T-cell (primary cell): ENCODE measurements at regions not wholly inside any gene's neighbourhood (a gene's known extent, or its start where the extent isn't known, plus 50 kb on each side); places are given as distances from the start of the nearest gene placed in this dataset.

Experiments used
- ATAC-seq, 4 experiments: fragments of 200-7000 bp in 3 of 4; fragments of 150-1000 bp in 1 of 4; cut with Tn5 transposase; replicated peaks in 1 of 4; 1 replicate in 3 of 4; 2 replicates in 1 of 4; pipeline ENCODE4 v1.10.0; 2021; ENCODE audit warnings: moderate library complexity in 3 of 4, mild to moderate bottlenecking in 2 of 4, moderate number of reproducible peaks in 1 of 4
- CTCF ChIA-PET, 2 donors: fragments of 300-600 bp; sonication (Branson Sonifier 250); formaldehyde crosslinking; loops; one replicate each; lab custom pipeline; 2022; ENCODE audit warnings: antibody characterized with exemption in 2 of 2; lab: Charles Lee
- POLR2A ChIA-PET, 2 donors: fragments of 300-600 bp; sonication (Branson Sonifier 250); formaldehyde crosslinking; loops; one replicate each; lab custom pipeline; 2022; ENCODE audit warnings: antibody characterized with exemption in 2 of 2; lab: Charles Lee
- DNase-seq, 35 experiments: peaks; one replicate each; pipeline versions ENCODE4 v3.0.0 to v3.0.0-alpha.2; 2013 to 2023
- H3K27ac ChIP-seq: one replicate; pipeline ENCODE4 v1.5.1; 2013; ENCODE audit warnings: low read length
- H3K27me3 ChIP-seq, 2 experiments: replicated peaks in 1 of 2; 1 replicate in 1 of 2; 2 replicates in 1 of 2; pipeline versions ENCODE4 v1.6.1 to v1.7.0; 2013; ENCODE audit warnings: low read length in 1 of 2, mixed read lengths in 1 of 2; ENCODE audit not compliant: control insufficient read depth in 2 of 2, insufficient read depth in 2 of 2; ENCODE audit errors: extremely low read depth in 1 of 2
- H3K36me3 ChIP-seq, 2 donors: 1 replicate in 1 of 2; 2 replicates in 1 of 2; pipeline versions ENCODE4 v1.6.1 to v1.7.0; 2013; ENCODE audit warnings: low read length in 1 of 2; ENCODE audit not compliant: control insufficient read depth in 2 of 2, insufficient read depth in 1 of 2; ENCODE audit errors: extremely low read depth in 1 of 2
- H3K4me1 ChIP-seq, 2 experiments: 1 replicate in 1 of 2; 2 replicates in 1 of 2; pipeline versions ENCODE4 v1.6.1 to v1.7.0; 2013; ENCODE audit warnings: low read length in 2 of 2, mixed read lengths in 1 of 2; ENCODE audit not compliant: insufficient read depth in 2 of 2, control insufficient read depth in 1 of 2; ENCODE audit errors: extremely low read depth in 1 of 2
- H3K4me3 ChIP-seq, 2 donors: 1 replicate in 1 of 2; 2 replicates in 1 of 2; pipeline versions ENCODE4 v1.5.1 to v1.7.0; 2013; ENCODE audit warnings: mild to moderate bottlenecking in 2 of 2, low read length in 1 of 2, moderate library complexity in 1 of 2; ENCODE audit not compliant: control insufficient read depth in 1 of 2; ENCODE audit errors: extremely low read depth in 1 of 2
- H3K9me3 ChIP-seq: 2 replicates; pipeline ENCODE4 v1.7.0; 2013
- H3K27ac Mint-ChIP-seq, 2 donors: one replicate each; pipeline ENCODE4 v1.8.0; 2020 to 2021; ENCODE audit warnings: mild to moderate bottlenecking in 2 of 2, mixed read lengths in 2 of 2
- H3K27me3 Mint-ChIP-seq, 2 donors: one replicate each; pipeline ENCODE4 v1.8.0; 2021 to 2022; ENCODE audit warnings: mixed read lengths in 2 of 2
- H3K36me3 Mint-ChIP-seq: one replicate; pipeline ENCODE4 v1.8.0; 2021; ENCODE audit warnings: mixed read lengths
- H3K4me1 Mint-ChIP-seq, 3 donors: one replicate each; pipeline ENCODE4 v1.8.0; 2020 to 2022; ENCODE audit warnings: mixed read lengths in 3 of 3, mild to moderate bottlenecking in 1 of 3
- H3K4me3 Mint-ChIP-seq, 3 donors: one replicate each; pipeline ENCODE4 v1.8.0; 2020 to 2022; ENCODE audit warnings: mild to moderate bottlenecking in 3 of 3, mixed read lengths in 3 of 3, moderate library complexity in 3 of 3
- H3K9me3 Mint-ChIP-seq, 3 donors: one replicate each; pipeline ENCODE4 v1.8.0; 2020 to 2022; ENCODE audit warnings: mixed read lengths in 3 of 3
- WGBS: methylation state at CpG from one replicate; pipeline ENCODE4 v1.1.5; 2013; ENCODE audit warnings: missing lambda C conversion rate; ENCODE audit not compliant: insufficient coverage; 5-methylcytosine and 5-hydroxymethylcytosine counted together

GRCh38 chr4:102444752-102445151, 56.4 kb upstream of the NFKB1 start:
- DNase-seq (no peak), ATAC-seq (no peak)
- POLR2A ChIA-PET = no interaction called here
- H3K36me3 Mint-ChIP-seq = no peaks in the 10 kb centered on the region
- no peak overlapping the region for H3K4me3 Mint-ChIP-seq
- Histone ChIP-seq H3K9me3 (no peaks in the 10 kb centered on the region), H3K4me1 (peaks cover 3% of the 10 kb centered on the region in 2 experiments), H3K4me3 (no peak overlapping the region), H3K36me3 (no peaks in the 10 kb centered on the region), H3K27me3 (no peaks in the 10 kb centered on the region), H3K27ac (no peak overlapping the region)
- H3K27ac Mint-ChIP-seq = no peak overlapping the region
- WGBS = 100% methylated on average over 1 of the region's 4 CpGs
- H3K27me3 Mint-ChIP-seq = no peaks in the 10 kb centered on the region
- H3K4me1 Mint-ChIP-seq = peaks cover 2 to 13% (median 9%) of the 10 kb centered on the region in 3 donors
- CTCF ChIA-PET = interaction anchor here in 1 of 2 donors (0.6 kb wide), 1 partner anchor 495 kb away, joined by 8 read pairs; no protein-coding TSS in a partner anchor
- H3K9me3 Mint-ChIP-seq = no peaks in the 10 kb centered on the region

GRCh38 chr4:102445213-102445612, 55.9 kb upstream of the NFKB1 start:
- Mint-ChIP-seq H3K36me3 (no peaks in the 10 kb centered on the region), H3K27ac (no peak overlapping the region), H3K4me3 (no peak overlapping the region), H3K4me1 (peaks cover 7 to 17% (median 14%) of the 10 kb centered on the region in 3 donors), H3K9me3 (no peaks in the 10 kb centered on the region), H3K27me3 (no peaks in the 10 kb centered on the region)
- ChIA-PET CTCF (interaction anchor here (0.6 to 1.3 kb wide), 5 partner anchors 8 to 560 kb away, joined by 3 to 8 read pairs (median 3); no protein-coding TSS in a partner anchor), POLR2A (no interaction called here)
- H3K9me3 ChIP-seq = no peaks in the 10 kb centered on the region
- H3K27ac ChIP-seq = no peak overlapping the region
- no peak overlapping the region for H3K4me3 ChIP-seq
- H3K36me3 ChIP-seq = no peaks in the 10 kb centered on the region
- H3K27me3 ChIP-seq = no peaks in the 10 kb centered on the region
- peaks cover 3% of the 10 kb centered on the region in 2 experiments for H3K4me1 ChIP-seq
- WGBS = no CpG with 5 or more reads among the region's 2 CpGs
- DNase-seq (no peak), ATAC-seq (no peak)

GRCh38 chr4:102447413-102447812, 53.7 kb upstream of the NFKB1 start:
- no peak overlapping the region for H3K27ac ChIP-seq
- peak in 1 of 35 experiments; percentile 12 for DNase-seq
- ChIA-PET POLR2A (no interaction called here), CTCF (interaction anchor here (0.5 to 2.0 kb wide), 10 partner anchors 16 to 647 kb away, joined by 3 to 14 read pairs (median 4); no protein-coding TSS in a partner anchor)
- WGBS = 78% methylated on average over 1 of the region's 4 CpGs
- Mint-ChIP-seq H3K36me3 (no peaks in the 10 kb centered on the region), H3K9me3 (no peaks in the 10 kb centered on the region), H3K27ac (peak overlapping the region in 1 of 2 donors; percentile 55), H3K27me3 (peaks cover 0 to 1% of the 10 kb centered on the region in 2 donors), H3K4me1 (peaks cover 9 to 17% (median 16%) of the 10 kb centered on the region in 3 donors), H3K4me3 (no peak overlapping the region)
- ATAC-seq = peak in 3 of 4 experiments; percentile 32 to 49 (median 38)
- peaks cover 3% of the 10 kb centered on the region in 2 experiments for H3K4me1 ChIP-seq
- no peak overlapping the region for H3K4me3 ChIP-seq
- no peaks in the 10 kb centered on the region for H3K36me3 ChIP-seq
- H3K9me3 ChIP-seq = no peaks in the 10 kb centered on the region
- no peaks in the 10 kb centered on the region for H3K27me3 ChIP-seq

- no peaks in the 10 kb centered on the region for H3K9me3 Mint-ChIP-seq
- ATAC-seq (peak; percentile 66 to 85 (median 76)), DNase-seq (peak in 34 of 35 experiments; percentile 5 to 83 (median 44))
- no CpG with 5 or more reads among the region's 4 CpGs for WGBS
- peaks cover 3% of the 10 kb centered on the region in 2 experiments for H3K4me1 ChIP-seq
- H3K27ac Mint-ChIP-seq = no peak overlapping the region
- POLR2A ChIA-PET = no interaction called here
- peaks cover 0 to 1% of the 10 kb centered on the region in 2 donors for H3K27me3 Mint-ChIP-seq
- H3K4me1 Mint-ChIP-seq = peaks cover 9 to 17% (median 16%) of the 10 kb centered on the region in 3 donors
- H3K27ac ChIP-seq = no peak overlapping the region
- no peak overlapping the region for H3K4me3 ChIP-seq
- H3K4me3 Mint-ChIP-seq = no peak overlapping the region
- no peaks in the 10 kb centered on the region for H3K9me3 ChIP-seq
- no peaks in the 10 kb centered on the region for H3K36me3 ChIP-seq
- H3K36me3 Mint-ChIP-seq = no peaks in the 10 kb centered on the region
- H3K27me3 ChIP-seq = no peaks in the 10 kb centered on the region
- CTCF ChIA-PET = interaction anchor here in 1 of 2 donors (0.8 to 2.3 kb wide), 5 partner anchors 13 to 559 kb away, joined by 3 to 15 read pairs (median 3); no protein-coding TSS in a partner anchor
Measured at GRCh38 chr4:102449751-102450352, 51.3 kb upstream of the NFKB1 start.

- Mint-ChIP-seq H3K27ac (no peak overlapping the region), H3K36me3 (no peaks in the 10 kb centered on the region), H3K4me1 (peaks cover 9 to 17% (median 16%) of the 10 kb centered on the region in 3 donors), H3K9me3 (no peaks in the 10 kb centered on the region), H3K4me3 (no peak overlapping the region), H3K27me3 (peaks cover 0 to 1% of the 10 kb centered on the region in 2 donors)
- H3K9me3 ChIP-seq = no peaks in the 10 kb centered on the region
- ChIA-PET CTCF (interaction anchor here (0.6 to 0.7 kb wide), 3 partner anchors 27 to 567 kb away, joined by 3 to 4 read pairs (median 4); no protein-coding TSS in a partner anchor), POLR2A (no interaction called here)
- ATAC-seq (no peak), DNase-seq (no peak)
- H3K36me3 ChIP-seq = no peaks in the 10 kb centered on the region
- no CpG with 5 or more reads among the region's 4 CpGs for WGBS
- H3K27ac ChIP-seq = no peak overlapping the region
- H3K27me3 ChIP-seq = peaks cover 0 to 5% of the 10 kb centered on the region in 2 experiments
- no peak overlapping the region for H3K4me3 ChIP-seq
- peaks cover 3% of the 10 kb centered on the region in 2 experiments for H3K4me1 ChIP-seq
Measured at GRCh38 chr4:102451266-102451665, 49.9 kb upstream of the NFKB1 start.
